Fibroblast of lung (primary cell): ENCODE measurements at regions not wholly inside any gene's neighbourhood (a gene's known extent, or its start where the extent isn't known, plus 50 kb on each side); places are given as distances from the start of the nearest gene placed in this dataset.

Experiments used
- EZH2 ChIP-seq: IDR thresholded peaks from 2 replicates; pipeline ENCODE4 v1.5.1; 2012; ENCODE audit warnings: low read length, control low read depth, mild to moderate bottlenecking; ENCODE audit errors: missing control alignments
- TF ChIP-seq, protein P1 (sequence below), 2 donors: IDR thresholded peaks in 1 of 2; conservative IDR thresholded peaks in 1 of 2; 1 replicate in 1 of 2; 2 replicates in 1 of 2; pipeline ENCODE4 v1.5.1; 2011 to 2012; ENCODE audit warnings: low read length in 2 of 2, control low read depth in 1 of 2, inconsistent platforms in 1 of 2, low read depth in 1 of 2, mild to moderate bottlenecking in 1 of 2

DNA sequence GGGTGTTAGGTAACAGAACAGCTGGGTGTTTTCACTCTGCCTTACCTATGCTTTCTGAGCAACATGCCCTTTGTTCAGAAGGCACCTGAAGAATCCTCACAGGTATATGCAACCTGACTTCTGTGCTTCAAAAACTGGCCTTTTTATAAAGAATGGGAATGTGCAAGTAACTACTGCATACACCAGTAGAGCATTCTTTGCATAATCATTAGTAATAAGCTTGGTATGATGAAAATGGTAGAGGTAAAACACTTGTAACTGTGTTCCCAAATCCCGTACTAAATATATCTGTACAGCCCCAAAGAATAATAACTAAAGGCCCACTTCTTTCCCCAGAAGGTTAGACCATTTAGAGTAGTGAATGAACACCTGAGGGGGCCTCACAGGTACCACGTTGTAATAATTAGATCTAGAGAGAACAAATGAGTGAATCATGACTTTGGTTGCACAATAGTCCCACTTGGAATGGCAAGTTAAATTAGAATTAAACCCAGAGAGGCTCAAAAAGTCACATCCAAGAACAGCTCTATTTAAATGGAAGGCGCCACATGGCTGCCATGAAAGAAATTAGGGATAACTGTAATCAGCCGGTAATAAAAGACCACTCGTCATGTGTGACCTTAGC, 413.9 kb downstream of the KLF12 start:
- TF ChIP-seq, protein P1, sequence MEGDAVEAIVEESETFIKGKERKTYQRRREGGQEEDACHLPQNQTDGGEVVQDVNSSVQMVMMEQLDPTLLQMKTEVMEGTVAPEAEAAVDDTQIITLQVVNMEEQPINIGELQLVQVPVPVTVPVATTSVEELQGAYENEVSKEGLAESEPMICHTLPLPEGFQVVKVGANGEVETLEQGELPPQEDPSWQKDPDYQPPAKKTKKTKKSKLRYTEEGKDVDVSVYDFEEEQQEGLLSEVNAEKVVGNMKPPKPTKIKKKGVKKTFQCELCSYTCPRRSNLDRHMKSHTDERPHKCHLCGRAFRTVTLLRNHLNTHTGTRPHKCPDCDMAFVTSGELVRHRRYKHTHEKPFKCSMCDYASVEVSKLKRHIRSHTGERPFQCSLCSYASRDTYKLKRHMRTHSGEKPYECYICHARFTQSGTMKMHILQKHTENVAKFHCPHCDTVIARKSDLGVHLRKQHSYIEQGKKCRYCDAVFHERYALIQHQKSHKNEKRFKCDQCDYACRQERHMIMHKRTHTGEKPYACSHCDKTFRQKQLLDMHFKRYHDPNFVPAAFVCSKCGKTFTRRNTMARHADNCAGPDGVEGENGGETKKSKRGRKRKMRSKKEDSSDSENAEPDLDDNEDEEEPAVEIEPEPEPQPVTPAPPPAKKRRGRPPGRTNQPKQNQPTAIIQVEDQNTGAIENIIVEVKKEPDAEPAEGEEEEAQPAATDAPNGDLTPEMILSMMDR (conservative IDR thresholded peaks at IDR 0.05 in 1 of 2, IDR thresholded peaks at IDR 0.05 in 1 of 2; ENCODE audit: low read depth in 1 of 2, low read length in 2 of 2): no peak
- TF ChIP-seq EZH2: no peak
